WTC11 (cell line): ENCODE measurements at regions not wholly inside any gene's neighbourhood (a gene's known extent, or its start where the extent isn't known, plus 50 kb on each side); places are given as distances from the start of the nearest gene placed in this dataset.

ENCODE experiments used
- ATAC-seq: fragments of 200-7000 bp; cut with Tn5 transposase; 2 replicates; pipeline ENCODE4 v1.10.0; 2021; ENCODE audit warnings: mild to moderate bottlenecking, moderate library complexity
- CTCF ChIA-PET: fragments of 300-600 bp; sonication (Branson Sonifier 250); formaldehyde crosslinking; loops from one replicate; lab custom pipeline; 2021; ENCODE audit warnings: antibody characterized with exemption; lab: Charles Lee
- POLR2A ChIA-PET: fragments of 350-600 bp; sonication (Branson Sonifier 250); formaldehyde crosslinking; loops from one replicate; lab custom pipeline; 2021; ENCODE audit warnings: antibody characterized with exemption; lab: Charles Lee
- DNase-seq: peaks from one replicate; pipeline ENCODE4 v3.0.0; 2021; ENCODE audit warnings: low spot score
- H3K27ac Mint-ChIP-seq: 2 replicates; pipeline ENCODE4 v1.8.0; 2021; ENCODE audit warnings: mixed read lengths
- H3K27me3 Mint-ChIP-seq: 2 replicates; pipeline ENCODE4 v1.8.0; 2021; ENCODE audit warnings: low read depth, mild to moderate bottlenecking, moderate library complexity, mixed read lengths
- H3K36me3 Mint-ChIP-seq: 2 replicates; pipeline ENCODE4 v1.8.0; 2021; ENCODE audit warnings: mixed read lengths
- H3K4me1 Mint-ChIP-seq: 2 replicates; pipeline ENCODE4 v1.8.0; 2022; ENCODE audit warnings: mixed read lengths
- H3K4me3 Mint-ChIP-seq: 2 replicates; pipeline ENCODE4 v1.8.0; 2021; ENCODE audit warnings: mild to moderate bottlenecking, moderate library complexity, mixed read lengths
- H3K9me3 Mint-ChIP-seq: 2 replicates; pipeline ENCODE4 v1.8.0; 2021; ENCODE audit warnings: mixed read lengths
- ATF1 ChIP-seq: sonication (generic); formaldehyde crosslinking; IDR thresholded peaks from 2 replicates; pipeline ENCODE4 v1.8.1; 2023; ENCODE audit warnings: mild to moderate bottlenecking, moderate library complexity, missing genetic modification reagents
- CBFB ChIP-seq: sonication (generic); formaldehyde crosslinking; IDR thresholded peaks from 2 replicates; pipeline ENCODE4 v1.8.1; 2022; ENCODE audit warnings: mild to moderate bottlenecking, low read depth, missing genetic modification reagents
- CREM ChIP-seq: sonication (generic); formaldehyde crosslinking; IDR thresholded peaks from 2 replicates; pipeline ENCODE4 v1.8.1; 2022; ENCODE audit warnings: mild to moderate bottlenecking, missing genetic modification reagents, moderate library complexity
- ELF4 ChIP-seq: sonication (generic); formaldehyde crosslinking; IDR thresholded peaks from 2 replicates; pipeline ENCODE4 v1.8.1; 2022; ENCODE audit warnings: low read depth, mild to moderate bottlenecking, moderate library complexity, missing genetic modification reagents
- GRHL2 ChIP-seq: fragments of 250-450 bp; sonication (Bioruptor Pico); IDR thresholded peaks from 2 replicates; pipeline ENCODE4 v1.8.0; 2022; ENCODE audit warnings: mild to moderate bottlenecking, moderate library complexity; ENCODE audit not compliant: insufficient replicate concordance, severe bottlenecking
- IRF2 ChIP-seq: sonication (generic); formaldehyde crosslinking; IDR thresholded peaks from 2 replicates; pipeline ENCODE4 v1.8.0; 2022; ENCODE audit warnings: low read depth, missing genetic modification reagents, borderline replicate concordance
- MYBL2 ChIP-seq: sonication (generic); formaldehyde crosslinking; IDR thresholded peaks from 2 replicates; pipeline ENCODE4 v1.8.1; 2023; ENCODE audit warnings: mild to moderate bottlenecking, moderate library complexity, missing genetic modification reagents
- NR2C2 ChIP-seq: sonication (generic); formaldehyde crosslinking; IDR thresholded peaks from 2 replicates; pipeline ENCODE4 v1.8.0; 2022; ENCODE audit warnings: mild to moderate bottlenecking, missing genetic modification reagents
- SMAD4 ChIP-seq: sonication (generic); formaldehyde crosslinking; IDR thresholded peaks from 2 replicates; pipeline ENCODE4 v1.8.0; 2022; ENCODE audit warnings: mild to moderate bottlenecking, missing genetic modification reagents
- ZBTB21 ChIP-seq: sonication (generic); formaldehyde crosslinking; IDR thresholded peaks from 2 replicates; pipeline ENCODE4 v1.8.1; 2023; ENCODE audit warnings: mild to moderate bottlenecking, missing genetic modification reagents, borderline replicate concordance
- ZNF121 ChIP-seq: sonication (generic); formaldehyde crosslinking; IDR thresholded peaks from 2 replicates; pipeline ENCODE4 v1.8.0; 2023; ENCODE audit warnings: missing genetic modification reagents
- ZNF138 ChIP-seq: sonication (generic); formaldehyde crosslinking; conservative IDR thresholded peaks from 2 replicates; pipeline ENCODE4 v1.8.1; 2022; ENCODE audit warnings: mild to moderate bottlenecking, moderate library complexity, missing genetic modification reagents
- ZNF423 ChIP-seq: fragments of 250-450 bp; sonication (Bioruptor Pico); IDR thresholded peaks from 2 replicates; pipeline ENCODE4 v2.1.2; 2022; ENCODE audit warnings: mild to moderate bottlenecking, moderate library complexity
- TF ChIP-seq, protein P1 (sequence below): sonication (generic); formaldehyde crosslinking; IDR thresholded peaks from 2 replicates; pipeline ENCODE4 v1.8.0; 2023; ENCODE audit warnings: missing genetic modification reagents
- TF ChIP-seq, protein P2 (sequence below): sonication (generic); formaldehyde crosslinking; IDR thresholded peaks from 2 replicates; pipeline ENCODE4 v1.8.0; 2022; ENCODE audit warnings: mild to moderate bottlenecking, missing genetic modification reagents
- TF ChIP-seq, protein P3 (sequence below): sonication (generic); formaldehyde crosslinking; IDR thresholded peaks from 2 replicates; pipeline ENCODE4 v1.8.1; 2022; ENCODE audit warnings: low read depth, missing genetic modification reagents, borderline replicate concordance
- TF ChIP-seq, protein P4 (sequence below): fragments of 250-450 bp; sonication (Bioruptor Pico); IDR thresholded peaks from 2 replicates; pipeline ENCODE4 v2.1.2; 2022; ENCODE audit warnings: mild to moderate bottlenecking, moderate library complexity
- TF ChIP-seq, protein P5 (sequence below): sonication (generic); formaldehyde crosslinking; IDR thresholded peaks from 2 replicates; pipeline ENCODE4 v1.8.1; 2022; ENCODE audit warnings: low read depth, mild to moderate bottlenecking, moderate library complexity, missing genetic modification reagents, borderline replicate concordance
- TF ChIP-seq, protein P6 (sequence below): sonication (generic); formaldehyde crosslinking; IDR thresholded peaks from 2 replicates; pipeline ENCODE4 v1.8.0; 2023; ENCODE audit warnings: missing genetic modification reagents, mild to moderate bottlenecking, borderline replicate concordance
- TF ChIP-seq, protein P7 (sequence below): fragments of 250-450 bp; sonication (Bioruptor Pico); IDR thresholded peaks from 2 replicates; pipeline ENCODE4 v1.9.0; 2021; ENCODE audit warnings: moderate library complexity, mild to moderate bottlenecking, inconsistent platforms, borderline replicate concordance

DNA sequence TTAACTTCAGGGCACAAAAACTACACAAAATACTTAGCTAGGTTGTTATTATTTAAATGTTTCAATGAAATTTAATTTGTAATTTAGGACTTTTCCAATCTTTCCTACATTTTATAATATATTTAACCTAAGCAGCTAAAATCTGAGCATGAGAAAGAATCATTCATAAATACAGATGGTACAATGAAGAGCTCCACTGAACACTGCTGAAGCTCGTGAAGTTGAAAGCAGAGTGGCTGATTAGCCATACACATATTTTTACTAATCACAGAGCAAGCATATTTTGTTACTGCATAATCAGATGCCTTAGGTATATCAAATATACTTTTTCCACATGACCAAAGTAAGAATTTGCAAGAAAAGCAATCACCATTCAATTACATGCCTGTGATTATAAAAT lies 184.9 kb upstream of the ETAA1 start:
- Mint-ChIP-seq H3K9me3 (peaks cover 5% of the 10 kb centered on the region), H3K4me1 (peaks cover 34% of the 10 kb centered on the region), H3K4me3 (no peak overlapping the region), H3K36me3 (peaks cover 7% of the 10 kb centered on the region)
- CTCF ChIA-PET: no interaction called here
- DNase-seq: no peak
- POLR2A ChIA-PET: no interaction called here
- ATAC-seq: no peak
- TF ChIP-seq, protein P1, sequence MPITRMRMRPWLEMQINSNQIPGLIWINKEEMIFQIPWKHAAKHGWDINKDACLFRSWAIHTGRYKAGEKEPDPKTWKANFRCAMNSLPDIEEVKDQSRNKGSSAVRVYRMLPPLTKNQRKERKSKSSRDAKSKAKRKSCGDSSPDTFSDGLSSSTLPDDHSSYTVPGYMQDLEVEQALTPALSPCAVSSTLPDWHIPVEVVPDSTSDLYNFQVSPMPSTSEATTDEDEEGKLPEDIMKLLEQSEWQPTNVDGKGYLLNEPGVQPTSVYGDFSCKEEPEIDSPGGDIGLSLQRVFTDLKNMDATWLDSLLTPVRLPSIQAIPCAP (CRISPR knock-in tag): no peak
- no peak for TF ChIP-seq CREM (CRISPR knock-in tag)
- TF ChIP-seq, all 79 proteins: peak for 0
- Mint-ChIP-seq H3K27me3 (no peaks in the 10 kb centered on the region), H3K27ac (no peak overlapping the region)

DNA sequence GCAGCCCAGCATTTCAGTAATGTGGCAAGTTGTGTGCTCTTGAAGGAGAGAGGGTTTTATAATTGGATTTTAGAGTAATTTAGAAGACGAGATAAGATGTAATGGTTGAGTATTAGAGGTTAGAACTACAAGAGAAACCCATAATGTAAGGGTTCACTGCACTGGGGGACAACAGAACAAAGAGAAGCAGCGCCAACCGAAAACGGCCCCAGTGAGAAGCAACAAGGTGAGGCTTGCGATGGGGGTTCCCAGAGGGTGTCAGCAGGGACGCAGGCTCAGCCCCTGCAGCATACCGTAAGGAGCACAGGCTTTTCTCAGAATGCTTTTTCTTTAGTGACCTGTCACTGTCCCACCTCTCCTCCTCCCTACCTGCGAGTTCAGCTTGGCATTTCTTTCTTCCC lies 183.9 kb upstream of the ETAA1 start:
- Mint-ChIP-seq H3K27ac (no peak overlapping the region), H3K36me3 (peaks cover 17% of the 10 kb centered on the region), H3K4me3 (no peak overlapping the region), H3K9me3 (peaks cover 16% of the 10 kb centered on the region), H3K4me1 (peaks cover 28% of the 10 kb centered on the region), H3K27me3 (no peaks in the 10 kb centered on the region)
- TF ChIP-seq ATF1 (CRISPR knock-in tag) (no peak), SMAD4 (CRISPR knock-in tag) (no peak), ZNF121 (CRISPR knock-in tag) (no peak), ZNF423 (CRISPR knock-in tag) (no peak), ZBTB21 (no peak), ELF4 (no peak), ZNF138 (no peak), IRF2 (CRISPR knock-in tag) (no peak), CBFB (CRISPR knock-in tag) (no peak), MYBL2 (CRISPR knock-in tag) (no peak), GRHL2 (no peak), CREM (CRISPR knock-in tag) (no peak), NR2C2 (CRISPR knock-in tag) (no peak)
- TF ChIP-seq, protein P2, sequence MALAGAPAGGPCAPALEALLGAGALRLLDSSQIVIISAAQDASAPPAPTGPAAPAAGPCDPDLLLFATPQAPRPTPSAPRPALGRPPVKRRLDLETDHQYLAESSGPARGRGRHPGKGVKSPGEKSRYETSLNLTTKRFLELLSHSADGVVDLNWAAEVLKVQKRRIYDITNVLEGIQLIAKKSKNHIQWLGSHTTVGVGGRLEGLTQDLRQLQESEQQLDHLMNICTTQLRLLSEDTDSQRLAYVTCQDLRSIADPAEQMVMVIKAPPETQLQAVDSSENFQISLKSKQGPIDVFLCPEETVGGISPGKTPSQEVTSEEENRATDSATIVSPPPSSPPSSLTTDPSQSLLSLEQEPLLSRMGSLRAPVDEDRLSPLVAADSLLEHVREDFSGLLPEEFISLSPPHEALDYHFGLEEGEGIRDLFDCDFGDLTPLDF (CRISPR knock-in tag): no peak
- TF ChIP-seq, protein P3, sequence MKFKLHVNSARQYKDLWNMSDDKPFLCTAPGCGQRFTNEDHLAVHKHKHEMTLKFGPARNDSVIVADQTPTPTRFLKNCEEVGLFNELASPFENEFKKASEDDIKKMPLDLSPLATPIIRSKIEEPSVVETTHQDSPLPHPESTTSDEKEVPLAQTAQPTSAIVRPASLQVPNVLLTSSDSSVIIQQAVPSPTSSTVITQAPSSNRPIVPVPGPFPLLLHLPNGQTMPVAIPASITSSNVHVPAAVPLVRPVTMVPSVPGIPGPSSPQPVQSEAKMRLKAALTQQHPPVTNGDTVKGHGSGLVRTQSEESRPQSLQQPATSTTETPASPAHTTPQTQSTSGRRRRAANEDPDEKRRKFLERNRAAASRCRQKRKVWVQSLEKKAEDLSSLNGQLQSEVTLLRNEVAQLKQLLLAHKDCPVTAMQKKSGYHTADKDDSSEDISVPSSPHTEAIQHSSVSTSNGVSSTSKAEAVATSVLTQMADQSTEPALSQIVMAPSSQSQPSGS (CRISPR knock-in tag): no peak
- TF ChIP-seq, protein P4, sequence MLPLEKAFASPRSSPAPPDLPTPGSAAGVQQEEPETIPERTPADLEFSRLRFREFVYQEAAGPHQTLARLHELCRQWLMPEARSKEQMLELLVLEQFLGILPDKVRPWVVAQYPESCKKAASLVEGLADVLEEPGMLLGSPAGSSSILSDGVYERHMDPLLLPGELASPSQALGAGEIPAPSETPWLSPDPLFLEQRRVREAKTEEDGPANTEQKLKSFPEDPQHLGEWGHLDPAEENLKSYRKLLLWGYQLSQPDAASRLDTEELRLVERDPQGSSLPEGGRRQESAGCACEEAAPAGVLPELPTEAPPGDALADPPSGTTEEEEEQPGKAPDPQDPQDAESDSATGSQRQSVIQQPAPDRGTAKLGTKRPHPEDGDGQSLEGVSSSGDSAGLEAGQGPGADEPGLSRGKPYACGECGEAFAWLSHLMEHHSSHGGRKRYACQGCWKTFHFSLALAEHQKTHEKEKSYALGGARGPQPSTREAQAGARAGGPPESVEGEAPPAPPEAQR: no peak
- TF ChIP-seq, protein P5, sequence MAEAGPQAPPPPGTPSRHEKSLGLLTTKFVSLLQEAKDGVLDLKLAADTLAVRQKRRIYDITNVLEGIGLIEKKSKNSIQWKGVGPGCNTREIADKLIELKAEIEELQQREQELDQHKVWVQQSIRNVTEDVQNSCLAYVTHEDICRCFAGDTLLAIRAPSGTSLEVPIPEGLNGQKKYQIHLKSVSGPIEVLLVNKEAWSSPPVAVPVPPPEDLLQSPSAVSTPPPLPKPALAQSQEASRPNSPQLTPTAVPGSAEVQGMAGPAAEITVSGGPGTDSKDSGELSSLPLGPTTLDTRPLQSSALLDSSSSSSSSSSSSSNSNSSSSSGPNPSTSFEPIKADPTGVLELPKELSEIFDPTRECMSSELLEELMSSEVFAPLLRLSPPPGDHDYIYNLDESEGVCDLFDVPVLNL: no peak
- TF ChIP-seq, protein P6, sequence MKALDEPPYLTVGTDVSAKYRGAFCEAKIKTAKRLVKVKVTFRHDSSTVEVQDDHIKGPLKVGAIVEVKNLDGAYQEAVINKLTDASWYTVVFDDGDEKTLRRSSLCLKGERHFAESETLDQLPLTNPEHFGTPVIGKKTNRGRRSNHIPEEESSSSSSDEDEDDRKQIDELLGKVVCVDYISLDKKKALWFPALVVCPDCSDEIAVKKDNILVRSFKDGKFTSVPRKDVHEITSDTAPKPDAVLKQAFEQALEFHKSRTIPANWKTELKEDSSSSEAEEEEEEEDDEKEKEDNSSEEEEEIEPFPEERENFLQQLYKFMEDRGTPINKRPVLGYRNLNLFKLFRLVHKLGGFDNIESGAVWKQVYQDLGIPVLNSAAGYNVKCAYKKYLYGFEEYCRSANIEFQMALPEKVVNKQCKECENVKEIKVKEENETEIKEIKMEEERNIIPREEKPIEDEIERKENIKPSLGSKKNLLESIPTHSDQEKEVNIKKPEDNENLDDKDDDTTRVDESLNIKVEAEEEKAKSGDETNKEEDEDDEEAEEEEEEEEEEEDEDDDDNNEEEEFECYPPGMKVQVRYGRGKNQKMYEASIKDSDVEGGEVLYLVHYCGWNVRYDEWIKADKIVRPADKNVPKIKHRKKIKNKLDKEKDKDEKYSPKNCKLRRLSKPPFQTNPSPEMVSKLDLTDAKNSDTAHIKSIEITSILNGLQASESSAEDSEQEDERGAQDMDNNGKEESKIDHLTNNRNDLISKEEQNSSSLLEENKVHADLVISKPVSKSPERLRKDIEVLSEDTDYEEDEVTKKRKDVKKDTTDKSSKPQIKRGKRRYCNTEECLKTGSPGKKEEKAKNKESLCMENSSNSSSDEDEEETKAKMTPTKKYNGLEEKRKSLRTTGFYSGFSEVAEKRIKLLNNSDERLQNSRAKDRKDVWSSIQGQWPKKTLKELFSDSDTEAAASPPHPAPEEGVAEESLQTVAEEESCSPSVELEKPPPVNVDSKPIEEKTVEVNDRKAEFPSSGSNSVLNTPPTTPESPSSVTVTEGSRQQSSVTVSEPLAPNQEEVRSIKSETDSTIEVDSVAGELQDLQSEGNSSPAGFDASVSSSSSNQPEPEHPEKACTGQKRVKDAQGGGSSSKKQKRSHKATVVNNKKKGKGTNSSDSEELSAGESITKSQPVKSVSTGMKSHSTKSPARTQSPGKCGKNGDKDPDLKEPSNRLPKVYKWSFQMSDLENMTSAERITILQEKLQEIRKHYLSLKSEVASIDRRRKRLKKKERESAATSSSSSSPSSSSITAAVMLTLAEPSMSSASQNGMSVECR (CRISPR knock-in tag): no peak
- TF ChIP-seq, protein P7, sequence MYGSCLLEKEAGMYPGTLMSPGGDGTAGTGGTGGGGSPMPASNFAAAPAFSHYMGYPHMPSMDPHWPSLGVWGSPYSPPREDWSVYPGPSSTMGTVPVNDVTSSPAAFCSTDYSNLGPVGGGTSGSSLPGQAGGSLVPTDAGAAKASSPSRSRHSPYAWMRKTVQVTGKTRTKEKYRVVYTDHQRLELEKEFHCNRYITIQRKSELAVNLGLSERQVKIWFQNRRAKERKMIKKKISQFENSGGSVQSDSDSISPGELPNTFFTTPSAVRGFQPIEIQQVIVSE (CRISPR knock-in tag): no peak
- ChIA-PET POLR2A (no interaction called here), CTCF (no interaction called here)
- ATAC-seq (no peak; the same call in 1 of the 2 replicates), DNase-seq (no peak)
